ENCODE measurements at regions not wholly inside any gene's neighbourhood (a gene's known extent, or its start where the extent isn't known, plus 50 kb on each side); places are given as distances from the start of the nearest gene placed in this dataset.

DNA sequence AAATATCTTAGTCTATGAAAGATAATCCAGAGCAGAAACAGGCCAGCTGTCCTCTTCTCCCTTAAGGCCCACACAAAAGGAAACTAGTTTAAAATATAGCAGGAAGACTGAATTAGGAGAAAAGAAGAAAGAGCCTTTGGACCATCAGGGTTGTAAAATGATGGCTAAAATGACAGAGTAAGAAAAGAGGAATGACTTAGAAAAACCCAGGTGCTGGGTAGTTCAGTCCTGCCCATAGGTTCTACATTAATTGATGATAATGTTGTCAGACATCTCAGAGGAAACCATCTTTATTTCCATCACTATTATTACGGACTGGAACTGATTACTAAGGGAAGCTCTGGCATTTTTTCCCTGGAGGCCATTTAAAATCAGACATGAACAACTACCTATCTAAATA lies 142.8 kb upstream of the STT3B start:
- BruUV-seq (replicated peaks), result no TSS peak
- no peaks in the 10 kb centered on the region for H3K27me3 ChIP-seq (ENCODE audit: control insufficient read depth in 1 of 2, insufficient read depth in 2 of 2, low read length in 2 of 2)
- TF ChIP-seq GTF2F1 (IDR thresholded peaks at IDR 0.05; ENCODE audit: low read length) (no peak), PATZ1 (CRISPR knock-in tag; IDR thresholded peaks at IDR 0.05) (no peak), ZNF205 (CRISPR knock-in tag; IDR thresholded peaks at IDR 0.05) (no peak), ZNF605 (CRISPR knock-in tag; IDR thresholded peaks at IDR 0.05) (no peak), ZFP36 (IDR thresholded peaks at IDR 0.05; ENCODE audit: borderline replicate concordance, low read depth, low read length, partially characterized antibody) (no peak), MED1 (CRISPR knock-in tag; IDR thresholded peaks at IDR 0.05) (no peak)
- no peak for FAIRE-seq
- H3K4me1 ChIP-seq (ENCODE audit: insufficient read depth, low read length), result no peaks in the 10 kb centered on the region
- H2AFZ ChIP-seq (ENCODE audit: low read length), result no peak overlapping the region
- no peaks in the 10 kb centered on the region for H4K20me1 ChIP-seq (ENCODE audit: insufficient read depth, low read length)
- H3K36me3 ChIP-seq (replicated peaks in 1 of 2; ENCODE audit: control insufficient read depth in 1 of 2, insufficient read depth in 2 of 2, low read length in 2 of 2), result no peaks in the 10 kb centered on the region
- no peak overlapping the region for H3K27ac ChIP-seq (ENCODE audit: extremely low read length, insufficient read depth, low read length)
- no peaks in the 10 kb centered on the region for H3K79me2 ChIP-seq (ENCODE audit: insufficient read depth, low read length)
- H3K9ac ChIP-seq (ENCODE audit: insufficient read depth, low read depth, low read length), result no peak overlapping the region
- ChIA-PET POLR2A (no interaction called here), CTCF (ENCODE audit: low intra/inter-chr PET ratio, low total read pairs) (no interaction called here)
- in situ Hi-C loops (cut with HindIII; ENCODE audit: extremely low pct_ligation_motif_present, low pct_unique_long_range_greater_than_20kb) (no loop called here), intact Hi-C loops (cut with micrococcal nuclease; ENCODE audit: unreplicated experiment) (no loop called here)
- ATAC-seq, result no peak
- WGBS (ENCODE audit: low lambda C conversion rate), result 63% methylated on average over 1 of the region's 1 CpG
- no peaks in the 10 kb centered on the region for H3K9me3 ChIP-seq (ENCODE audit: low read length)
- H3K4me2 ChIP-seq (ENCODE audit: low read depth, low read length), result no peak overlapping the region
- H3K4me3 ChIP-seq (replicated peaks in 1 of 3; ENCODE audit: insufficient read depth in 1 of 3, low read depth in 2 of 3, low read length in 3 of 3), result no peak overlapping the region
- no peak for DNase-seq (ENCODE audit: low spot score)

- no peaks in the 10 kb centered on the region for H3K4me1 ChIP-seq (ENCODE audit: insufficient read depth, low read length)
- 93% methylated on average over 2 of the region's 2 CpGs for WGBS (ENCODE audit: low lambda C conversion rate)
- H3K36me3 ChIP-seq (replicated peaks in 1 of 2; ENCODE audit: control insufficient read depth in 1 of 2, insufficient read depth in 2 of 2, low read length in 2 of 2), result no peaks in the 10 kb centered on the region
- FAIRE-seq (no peak), DNase-seq (ENCODE audit: low spot score) (no peak), ATAC-seq (no peak)
- no peak overlapping the region for H3K27ac ChIP-seq (ENCODE audit: extremely low read length, insufficient read depth, low read length)
- no peak overlapping the region for H3K4me3 ChIP-seq (replicated peaks in 1 of 3; ENCODE audit: insufficient read depth in 1 of 3, low read depth in 2 of 3, low read length in 3 of 3)
- H2AFZ ChIP-seq (ENCODE audit: low read length), result no peak overlapping the region
- intact Hi-C loops (cut with micrococcal nuclease; ENCODE audit: unreplicated experiment) (no loop called here), in situ Hi-C loops (cut with HindIII; ENCODE audit: extremely low pct_ligation_motif_present, low pct_unique_long_range_greater_than_20kb) (no loop called here)
- H3K9me3 ChIP-seq (ENCODE audit: low read length), result no peaks in the 10 kb centered on the region
- H3K27me3 ChIP-seq (ENCODE audit: control insufficient read depth in 1 of 2, insufficient read depth in 2 of 2, low read length in 2 of 2), result no peaks in the 10 kb centered on the region
- no TSS peak for BruUV-seq (replicated peaks)
- no peaks in the 10 kb centered on the region for H4K20me1 ChIP-seq (ENCODE audit: insufficient read depth, low read length)
- no peak overlapping the region for H3K9ac ChIP-seq (ENCODE audit: insufficient read depth, low read depth, low read length)
- ChIA-PET CTCF (ENCODE audit: low intra/inter-chr PET ratio, low total read pairs) (no interaction called here), POLR2A (no interaction called here)
- H3K79me2 ChIP-seq (ENCODE audit: insufficient read depth, low read length), result no peaks in the 10 kb centered on the region
- H3K4me2 ChIP-seq (ENCODE audit: low read depth, low read length), result no peak overlapping the region
- TF ChIP-seq SRSF4 (IDR thresholded peaks at IDR 0.05; ENCODE audit: low read depth, low read length, poor library complexity, severe bottlenecking) (no peak), CREB1 (IDR thresholded peaks at IDR 0.05) (no peak), CREB1 (CRISPR knock-in tag; IDR thresholded peaks at IDR 0.05) (no peak), MYPOP (CRISPR knock-in tag; IDR thresholded peaks at IDR 0.05) (no peak)
- TF ChIP-seq, protein P1, sequence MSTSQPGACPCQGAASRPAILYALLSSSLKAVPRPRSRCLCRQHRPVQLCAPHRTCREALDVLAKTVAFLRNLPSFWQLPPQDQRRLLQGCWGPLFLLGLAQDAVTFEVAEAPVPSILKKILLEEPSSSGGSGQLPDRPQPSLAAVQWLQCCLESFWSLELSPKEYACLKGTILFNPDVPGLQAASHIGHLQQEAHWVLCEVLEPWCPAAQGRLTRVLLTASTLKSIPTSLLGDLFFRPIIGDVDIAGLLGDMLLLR (CRISPR knock-in tag; IDR thresholded peaks at IDR 0.05), result no peak
- TF ChIP-seq, protein P2, sequence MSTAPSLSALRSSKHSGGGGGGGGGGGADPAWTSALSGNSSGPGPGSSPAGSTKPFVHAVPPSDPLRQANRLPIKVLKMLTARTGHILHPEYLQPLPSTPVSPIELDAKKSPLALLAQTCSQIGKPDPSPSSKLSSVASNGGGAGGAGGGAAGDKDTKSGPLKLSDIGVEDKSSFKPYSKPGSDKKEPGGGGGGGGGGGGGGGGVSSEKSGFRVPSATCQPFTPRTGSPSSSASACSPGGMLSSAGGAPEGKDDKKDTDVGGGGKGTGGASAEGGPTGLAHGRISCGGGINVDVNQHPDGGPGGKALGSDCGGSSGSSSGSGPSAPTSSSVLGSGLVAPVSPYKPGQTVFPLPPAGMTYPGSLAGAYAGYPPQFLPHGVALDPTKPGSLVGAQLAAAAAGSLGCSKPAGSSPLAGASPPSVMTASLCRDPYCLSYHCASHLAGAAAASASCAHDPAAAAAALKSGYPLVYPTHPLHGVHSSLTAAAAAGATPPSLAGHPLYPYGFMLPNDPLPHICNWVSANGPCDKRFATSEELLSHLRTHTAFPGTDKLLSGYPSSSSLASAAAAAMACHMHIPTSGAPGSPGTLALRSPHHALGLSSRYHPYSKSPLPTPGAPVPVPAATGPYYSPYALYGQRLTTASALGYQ (CRISPR knock-in tag; IDR thresholded peaks at IDR 0.05), result no peak
- TF ChIP-seq, protein P3, sequence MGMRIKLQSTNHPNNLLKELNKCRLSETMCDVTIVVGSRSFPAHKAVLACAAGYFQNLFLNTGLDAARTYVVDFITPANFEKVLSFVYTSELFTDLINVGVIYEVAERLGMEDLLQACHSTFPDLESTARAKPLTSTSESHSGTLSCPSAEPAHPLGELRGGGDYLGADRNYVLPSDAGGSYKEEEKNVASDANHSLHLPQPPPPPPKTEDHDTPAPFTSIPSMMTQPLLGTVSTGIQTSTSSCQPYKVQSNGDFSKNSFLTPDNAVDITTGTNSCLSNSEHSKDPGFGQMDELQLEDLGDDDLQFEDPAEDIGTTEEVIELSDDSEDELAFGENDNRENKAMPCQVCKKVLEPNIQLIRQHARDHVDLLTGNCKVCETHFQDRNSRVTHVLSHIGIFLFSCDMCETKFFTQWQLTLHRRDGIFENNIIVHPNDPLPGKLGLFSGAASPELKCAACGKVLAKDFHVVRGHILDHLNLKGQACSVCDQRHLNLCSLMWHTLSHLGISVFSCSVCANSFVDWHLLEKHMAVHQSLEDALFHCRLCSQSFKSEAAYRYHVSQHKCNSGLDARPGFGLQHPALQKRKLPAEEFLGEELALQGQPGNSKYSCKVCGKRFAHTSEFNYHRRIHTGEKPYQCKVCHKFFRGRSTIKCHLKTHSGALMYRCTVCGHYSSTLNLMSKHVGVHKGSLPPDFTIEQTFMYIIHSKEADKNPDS (CRISPR knock-in tag; IDR thresholded peaks at IDR 0.05), result no peak
These were observed 142.3 kb upstream of the STT3B start for GRCh38 chr3:31390466-31390865.

Data from HepG2 (cell line).